WTC11 (cell line): ENCODE measurements at regions not wholly inside any gene's neighbourhood (a gene's known extent, or its start where the extent isn't known, plus 50 kb on each side); places are given as distances from the start of the nearest gene placed in this dataset.

Source experiments
- ATF3 ChIP-seq: sonication (generic); formaldehyde crosslinking; conservative IDR thresholded peaks from 2 replicates; pipeline ENCODE4 v1.8.1; 2022; ENCODE audit warnings: mild to moderate bottlenecking, missing genetic modification reagents
- CTCF ChIP-seq: fragments of 200-600 bp; IDR thresholded peaks from 2 replicates; pipeline ENCODE4 v1.8.0; 2022; ENCODE audit warnings: antibody characterized with exemption
- ESRRA ChIP-seq: sonication (generic); formaldehyde crosslinking; IDR thresholded peaks from 2 replicates; pipeline ENCODE4 v1.8.1; 2022; ENCODE audit warnings: mild to moderate bottlenecking, missing genetic modification reagents, borderline replicate concordance
- ETV6 ChIP-seq: sonication (generic); formaldehyde crosslinking; IDR thresholded peaks from 2 replicates; pipeline ENCODE4 v1.8.1; 2022; ENCODE audit warnings: mild to moderate bottlenecking, missing genetic modification reagents
- FOXK1 ChIP-seq: sonication (generic); formaldehyde crosslinking; IDR thresholded peaks from 2 replicates; pipeline ENCODE4 v1.8.0; 2022; ENCODE audit warnings: mild to moderate bottlenecking, moderate library complexity, missing genetic modification reagents
- JAZF1 ChIP-seq: fragments of 250-450 bp; sonication (Bioruptor Pico); IDR thresholded peaks from 2 replicates; pipeline ENCODE4 v1.9.0; 2021; ENCODE audit warnings: moderate library complexity, mild to moderate bottlenecking, inconsistent platforms
- MXD4 ChIP-seq: fragments of 250-450 bp; sonication (Bioruptor Pico); IDR thresholded peaks from 2 replicates; pipeline ENCODE4 v1.8.0; 2021; ENCODE audit warnings: mild to moderate bottlenecking, moderate library complexity, borderline replicate concordance
- TCF7 ChIP-seq: sonication (generic); formaldehyde crosslinking; IDR thresholded peaks from 2 replicates; pipeline ENCODE4 v1.8.0; 2022; ENCODE audit warnings: mild to moderate bottlenecking, low read depth, missing genetic modification reagents, moderate library complexity
- TF ChIP-seq, protein P1 (sequence below): sonication (generic); formaldehyde crosslinking; IDR thresholded peaks from 2 replicates; pipeline ENCODE4 v1.8.1; 2022; ENCODE audit warnings: mild to moderate bottlenecking, moderate library complexity, missing genetic modification reagents
- TF ChIP-seq, protein P2 (sequence below): sonication (generic); formaldehyde crosslinking; IDR thresholded peaks from 2 replicates; pipeline ENCODE4 v1.8.0; 2022; ENCODE audit warnings: mild to moderate bottlenecking, missing genetic modification reagents
- TF ChIP-seq, protein P3 (sequence below): sonication (generic); formaldehyde crosslinking; IDR thresholded peaks from 2 replicates; pipeline ENCODE4 v1.8.1; 2022; ENCODE audit warnings: mild to moderate bottlenecking, missing genetic modification reagents, moderate library complexity, borderline replicate concordance

GRCh38 chr12:93318720-93319522 is 58.8 kb upstream of the NUDT4 start:
- TF ChIP-seq CTCF (no peak), MXD4 (CRISPR knock-in tag) (no peak), ESRRA (CRISPR knock-in tag) (no peak), ATF3 (CRISPR knock-in tag) (no peak), JAZF1 (CRISPR knock-in tag) (no peak), ETV6 (CRISPR knock-in tag) (no peak), FOXK1 (CRISPR knock-in tag) (no peak), TCF7 (no peak)
- TF ChIP-seq, protein P1, sequence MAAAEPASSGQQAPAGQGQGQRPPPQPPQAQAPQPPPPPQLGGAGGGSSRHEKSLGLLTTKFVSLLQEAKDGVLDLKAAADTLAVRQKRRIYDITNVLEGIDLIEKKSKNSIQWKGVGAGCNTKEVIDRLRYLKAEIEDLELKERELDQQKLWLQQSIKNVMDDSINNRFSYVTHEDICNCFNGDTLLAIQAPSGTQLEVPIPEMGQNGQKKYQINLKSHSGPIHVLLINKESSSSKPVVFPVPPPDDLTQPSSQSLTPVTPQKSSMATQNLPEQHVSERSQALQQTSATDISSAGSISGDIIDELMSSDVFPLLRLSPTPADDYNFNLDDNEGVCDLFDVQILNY (CRISPR knock-in tag): no peak
- TF ChIP-seq, protein P2, sequence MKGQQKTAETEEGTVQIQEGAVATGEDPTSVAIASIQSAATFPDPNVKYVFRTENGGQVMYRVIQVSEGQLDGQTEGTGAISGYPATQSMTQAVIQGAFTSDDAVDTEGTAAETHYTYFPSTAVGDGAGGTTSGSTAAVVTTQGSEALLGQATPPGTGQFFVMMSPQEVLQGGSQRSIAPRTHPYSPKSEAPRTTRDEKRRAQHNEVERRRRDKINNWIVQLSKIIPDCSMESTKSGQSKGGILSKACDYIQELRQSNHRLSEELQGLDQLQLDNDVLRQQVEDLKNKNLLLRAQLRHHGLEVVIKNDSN (CRISPR knock-in tag): no peak
- TF ChIP-seq, protein P3, sequence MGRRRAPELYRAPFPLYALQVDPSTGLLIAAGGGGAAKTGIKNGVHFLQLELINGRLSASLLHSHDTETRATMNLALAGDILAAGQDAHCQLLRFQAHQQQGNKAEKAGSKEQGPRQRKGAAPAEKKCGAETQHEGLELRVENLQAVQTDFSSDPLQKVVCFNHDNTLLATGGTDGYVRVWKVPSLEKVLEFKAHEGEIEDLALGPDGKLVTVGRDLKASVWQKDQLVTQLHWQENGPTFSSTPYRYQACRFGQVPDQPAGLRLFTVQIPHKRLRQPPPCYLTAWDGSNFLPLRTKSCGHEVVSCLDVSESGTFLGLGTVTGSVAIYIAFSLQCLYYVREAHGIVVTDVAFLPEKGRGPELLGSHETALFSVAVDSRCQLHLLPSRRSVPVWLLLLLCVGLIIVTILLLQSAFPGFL (CRISPR knock-in tag): no peak
